Lower leg skin (tissue), 3 donors: ENCODE measurements at regions not wholly inside any gene's neighbourhood (a gene's known extent, or its start where the extent isn't known, plus 50 kb on each side); places are given as distances from the start of the nearest gene placed in this dataset.

Source experiments
- CTCF ChIP-seq, 3 donors: fragments of 450-650 bp; IDR thresholded peaks; one replicate each; pipeline ENCODE4 v1.5.1; 2016; ENCODE audit warnings: antibody characterized with exemption in 3 of 3, mild to moderate bottlenecking in 3 of 3, moderate library complexity in 2 of 3
- POLR2A ChIP-seq, 2 donors: fragments of 450-650 bp; IDR thresholded peaks; one replicate each; pipeline ENCODE4 v1.6.1; 2016 to 2017; ENCODE audit warnings: antibody characterized with exemption in 2 of 2, mild to moderate bottlenecking in 1 of 2, moderate library complexity in 1 of 2

DNA sequence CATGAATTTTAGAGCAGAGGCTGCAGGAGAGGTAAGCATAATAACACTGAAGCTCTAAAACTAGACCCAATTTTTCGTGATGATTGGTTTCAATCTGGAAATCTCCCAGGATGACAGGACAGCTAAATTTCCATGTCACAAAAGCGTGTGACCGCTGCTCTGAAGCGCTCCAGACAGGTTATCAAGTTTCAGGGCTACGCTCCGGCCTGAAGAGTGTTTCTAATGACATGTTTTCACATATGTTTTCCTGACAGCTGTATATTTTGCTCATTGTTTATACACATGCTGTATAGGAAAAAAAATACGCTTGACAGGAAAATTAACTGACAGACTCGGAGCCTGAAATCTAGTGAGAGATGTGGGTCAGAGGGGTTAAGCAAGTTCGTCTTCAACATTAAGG is 219.8 kb upstream of the BMPER start:
- TF ChIP-seq CTCF (IDR thresholded peaks at IDR 0.05) (no peak), POLR2A (IDR thresholded peaks at IDR 0.05) (no peak)
